Smooth muscle cell (in vitro differentiated cells): ENCODE measurements at regions not wholly inside any gene's neighbourhood (a gene's known extent, or its start where the extent isn't known, plus 50 kb on each side); places are given as distances from the start of the nearest gene placed in this dataset.

ENCODE experiments used
- DNase-seq: peaks from one replicate; lab custom pipeline; 2025; ENCODE audit not compliant: unreplicated experiment; lab: John Stamatoyannopoulos, UW
- H2AFZ ChIP-seq: fragments of 200-600 bp; sonication (generic); 2 replicates; pipeline ENCODE4 v1.6.0; 2016; ENCODE audit warnings: antibody characterized with exemption, low read depth, mild to moderate bottlenecking
- H3F3A ChIP-seq: fragments of 200-600 bp; sonication (generic); 2 replicates; pipeline ENCODE4 v1.6.0; 2017; ENCODE audit warnings: antibody characterized with exemption, low read depth
- H3K27ac ChIP-seq: fragments of 200-600 bp; sonication (generic); 2 replicates; pipeline ENCODE4 v1.5.1; 2016; ENCODE audit warnings: low read depth, mild to moderate bottlenecking
- H3K27me3 ChIP-seq: fragments of 200-600 bp; sonication (generic); 2 replicates; pipeline ENCODE4 v1.6.1; 2016; ENCODE audit warnings: low read depth, mild to moderate bottlenecking
- H3K36me3 ChIP-seq: fragments of 200-600 bp; sonication (generic); 2 replicates; pipeline ENCODE4 v1.5.1; 2016; ENCODE audit warnings: low read depth
- H3K4me1 ChIP-seq: fragments of 200-600 bp; sonication (generic); 2 replicates; pipeline ENCODE4 v1.5.1; 2016; ENCODE audit warnings: low read depth
- H3K4me2 ChIP-seq: fragments of 200-600 bp; sonication (generic); 2 replicates; pipeline ENCODE4 v1.6.0; 2016; ENCODE audit warnings: mild to moderate bottlenecking
- H3K4me3 ChIP-seq: fragments of 200-600 bp; sonication (generic); 2 replicates; pipeline ENCODE4 v1.5.1; 2016; ENCODE audit warnings: mild to moderate bottlenecking
- H3K79me2 ChIP-seq: fragments of 200-600 bp; sonication (generic); 2 replicates; pipeline ENCODE4 v1.6.0; 2016; ENCODE audit warnings: low read depth, mild to moderate bottlenecking
- H3K9ac ChIP-seq: fragments of 200-600 bp; sonication (generic); 2 replicates; pipeline ENCODE4 v1.6.0; 2016; ENCODE audit warnings: low read depth
- H3K9me3 ChIP-seq: fragments of 200-600 bp; sonication (generic); replicated peaks from 2 replicates; pipeline ENCODE4 v1.5.1; 2016; ENCODE audit warnings: low read depth
- H4K20me1 ChIP-seq: fragments of 200-600 bp; sonication (generic); 2 replicates; pipeline ENCODE4 v1.6.0; 2016; ENCODE audit warnings: low read depth
- CTCF ChIP-seq: fragments of 200-600 bp; sonication (generic); IDR thresholded peaks from 2 replicates; pipeline ENCODE4 v1.5.1; 2017; ENCODE audit warnings: borderline replicate concordance, mild to moderate bottlenecking, antibody characterized with exemption; ENCODE audit not compliant: insufficient read depth, poor library complexity, severe bottlenecking
- WGBS: methylation state at CpG from one replicate; pipeline ENCODE4 v1.1.7; 2016; ENCODE audit warnings: low lambda C conversion rate; 5-methylcytosine and 5-hydroxymethylcytosine counted together

GRCh38 chr12:85572956-85573355 is 263.3 kb downstream of the RASSF9 start:
- TF ChIP-seq CTCF = no peak
- Histone ChIP-seq H3K4me3 (no peak overlapping the region), H3K4me2 (no peak overlapping the region), H3K9me3 (no peaks in the 10 kb centered on the region), H2AFZ (no peak overlapping the region), H3K27me3 (no peaks in the 10 kb centered on the region), H3K9ac (no peak overlapping the region), H3K79me2 (no peaks in the 10 kb centered on the region), H3K27ac (no peak overlapping the region), H3K36me3 (no peaks in the 10 kb centered on the region), H3K4me1 (no peaks in the 10 kb centered on the region), H4K20me1 (no peaks in the 10 kb centered on the region), H3F3A (no peaks in the 10 kb centered on the region)
- no peak for DNase-seq
- WGBS = 83% methylated on average over 1 of the region's 1 CpG

GRCh38 chr12:85573635-85574214 is 262.5 kb downstream of the RASSF9 start:
- Histone ChIP-seq H4K20me1 (no peaks in the 10 kb centered on the region), H3K9ac (no peak overlapping the region), H3F3A (no peaks in the 10 kb centered on the region), H3K4me3 (no peak overlapping the region), H3K79me2 (no peaks in the 10 kb centered on the region), H2AFZ (no peak overlapping the region), H3K27ac (no peak overlapping the region), H3K4me1 (no peaks in the 10 kb centered on the region), H3K27me3 (no peaks in the 10 kb centered on the region), H3K9me3 (no peaks in the 10 kb centered on the region), H3K36me3 (no peaks in the 10 kb centered on the region), H3K4me2 (no peak overlapping the region)
- DNase-seq = no peak
- 86% methylated on average over 3 of the region's 3 CpGs for WGBS
- TF ChIP-seq CTCF = no peak

- H3K4me2 ChIP-seq = no peak overlapping the region
- no peaks in the 10 kb centered on the region for H4K20me1 ChIP-seq
- H3K79me2 ChIP-seq = no peaks in the 10 kb centered on the region
- H3K27me3 ChIP-seq = no peaks in the 10 kb centered on the region
- no peak for TF ChIP-seq CTCF
- H2AFZ ChIP-seq = no peak overlapping the region
- H3K4me3 ChIP-seq = no peak overlapping the region
- no peaks in the 10 kb centered on the region for H3F3A ChIP-seq
- no peaks in the 10 kb centered on the region for H3K9me3 ChIP-seq
- no peak overlapping the region for H3K27ac ChIP-seq
- no peaks in the 10 kb centered on the region for H3K36me3 ChIP-seq
- H3K9ac ChIP-seq = no peak overlapping the region
- no peak for DNase-seq
- no peaks in the 10 kb centered on the region for H3K4me1 ChIP-seq
- 94% methylated on average over 3 of the region's 3 CpGs for WGBS
Measured at GRCh38 chr12:85574291-85574690, 261.9 kb downstream of the RASSF9 start.

GRCh38 chr12:85575120-85576096 is 260.8 kb downstream of the RASSF9 start:
- Histone ChIP-seq H2AFZ (no peak overlapping the region), H4K20me1 (no peaks in the 10 kb centered on the region), H3K27me3 (no peaks in the 10 kb centered on the region), H3K36me3 (no peaks in the 10 kb centered on the region), H3K9me3 (no peaks in the 10 kb centered on the region), H3K4me2 (no peak overlapping the region), H3K9ac (no peak overlapping the region), H3F3A (no peaks in the 10 kb centered on the region), H3K4me1 (no peaks in the 10 kb centered on the region), H3K79me2 (no peaks in the 10 kb centered on the region), H3K4me3 (no peak overlapping the region), H3K27ac (no peak overlapping the region)
- 49% methylated on average over 7 of the region's 7 CpGs for WGBS
- no peak for DNase-seq
- TF ChIP-seq CTCF = peak; percentile 79
